SU-DHL-6 (cell line): ENCODE measurements at regions not wholly inside any gene's neighbourhood (a gene's known extent, or its start where the extent isn't known, plus 50 kb on each side); places are given as distances from the start of the nearest gene placed in this dataset.

Experiments
- CTCF ChIP-seq: fragments of 200-600 bp; sonication (generic); IDR thresholded peaks from one replicate; pipeline ENCODE4 v1.5.1; 2017; ENCODE audit warnings: antibody characterized with exemption, mild to moderate bottlenecking, low read length, moderate library complexity; ENCODE audit not compliant: insufficient read depth, poor library complexity, severe bottlenecking
- EZH2phosphoT487 ChIP-seq: fragments of 200-600 bp; sonication (generic), shearing (Covaris generic); conservative IDR thresholded peaks from 2 replicates; pipeline ENCODE4 v1.6.1; 2018; ENCODE audit warnings: mild to moderate bottlenecking, antibody characterized with exemption, low read length, moderate library complexity, mixed read lengths

GRCh38 chr17:6927290-6928126, 68.3 kb upstream of the ALOX12 start:
- no peak for TF ChIP-seq CTCF
- TF ChIP-seq EZH2phosphoT487, result no peak
